DMS 273 (cell line): ENCODE measurements at regions not wholly inside any gene's neighbourhood (a gene's known extent, or its start where the extent isn't known, plus 50 kb on each side); places are given as distances from the start of the nearest gene placed in this dataset.

ENCODE experiments used
- DNase-seq: peaks from one replicate; lab custom pipeline; 2025; ENCODE audit not compliant: unreplicated experiment; lab: John Stamatoyannopoulos, UW

- no peak for DNase-seq
These were observed 380.9 kb upstream of the HTR2A start for GRCh38 chr13:47277774-47278173.

- no peak for DNase-seq
These were observed 371.4 kb upstream of the HTR2A start for GRCh38 chr13:47268270-47268669.

- DNase-seq = no peak
These were observed 361.5 kb upstream of the HTR2A start for GRCh38 chr13:47258384-47258783.

GRCh38 chr13:47256618-47257017 lies 359.8 kb upstream of the HTR2A start:
- no peak for DNase-seq

GRCh38 chr13:47252627-47253026 lies 355.8 kb upstream of the HTR2A start:
- no peak for DNase-seq

- no peak for DNase-seq
These were observed 354.9 kb upstream of the HTR2A start for GRCh38 chr13:47251771-47252170.

- DNase-seq = no peak
These were observed 353.3 kb upstream of the HTR2A start for GRCh38 chr13:47250146-47250545.

GRCh38 chr13:47249266-47249665 lies 352.4 kb upstream of the HTR2A start:
- DNase-seq = no peak

GRCh38 chr13:47241446-47241845 lies 344.6 kb upstream of the HTR2A start:
- no peak for DNase-seq

GRCh38 chr13:47239025-47239424 lies 342.2 kb upstream of the HTR2A start:
- no peak for DNase-seq

GRCh38 chr13:47237571-47237970 lies 340.7 kb upstream of the HTR2A start:
- DNase-seq = no peak

- no peak for DNase-seq
These were observed 336.9 kb upstream of the HTR2A start for GRCh38 chr13:47233734-47234133.

GRCh38 chr13:47232516-47232915 lies 335.7 kb upstream of the HTR2A start:
- no peak for DNase-seq

GRCh38 chr13:47230155-47230554 lies 333.3 kb upstream of the HTR2A start:
- no peak for DNase-seq

GRCh38 chr13:47226516-47226915 lies 329.7 kb upstream of the HTR2A start:
- DNase-seq = no peak

GRCh38 chr13:47220453-47221140 lies 323.7 kb upstream of the HTR2A start:
- no peak for DNase-seq

- DNase-seq = no peak
These were observed 321.8 kb upstream of the HTR2A start for GRCh38 chr13:47218611-47219010.

- DNase-seq = no peak
These were observed 319.4 kb upstream of the HTR2A start for GRCh38 chr13:47216176-47216822.

- peak; percentile 0 for DNase-seq
These were observed 318.9 kb upstream of the HTR2A start for GRCh38 chr13:47215736-47216135.

GRCh38 chr13:47213047-47213446 lies 316.2 kb upstream of the HTR2A start:
- DNase-seq = no peak

GRCh38 chr13:47211106-47211505 lies 314.3 kb upstream of the HTR2A start:
- no peak for DNase-seq

- DNase-seq = no peak
These were observed 309.3 kb upstream of the HTR2A start for GRCh38 chr13:47206111-47206510.
